GM12892 (cell line): ENCODE measurements at regions not wholly inside any gene's neighbourhood (a gene's known extent, or its start where the extent isn't known, plus 50 kb on each side); places are given as distances from the start of the nearest gene placed in this dataset.

Experiments used
- POLR2A ChIP-seq: IDR thresholded peaks from 2 replicates; pipeline ENCODE4 v1.6.1; 2011; ENCODE audit warnings: low read depth, low read length, control low read depth
- TAF1 ChIP-seq: IDR thresholded peaks from 2 replicates; pipeline ENCODE4 v1.6.1; 2011; ENCODE audit warnings: low read depth, mild to moderate bottlenecking, control low read depth, low read length, borderline replicate concordance

DNA sequence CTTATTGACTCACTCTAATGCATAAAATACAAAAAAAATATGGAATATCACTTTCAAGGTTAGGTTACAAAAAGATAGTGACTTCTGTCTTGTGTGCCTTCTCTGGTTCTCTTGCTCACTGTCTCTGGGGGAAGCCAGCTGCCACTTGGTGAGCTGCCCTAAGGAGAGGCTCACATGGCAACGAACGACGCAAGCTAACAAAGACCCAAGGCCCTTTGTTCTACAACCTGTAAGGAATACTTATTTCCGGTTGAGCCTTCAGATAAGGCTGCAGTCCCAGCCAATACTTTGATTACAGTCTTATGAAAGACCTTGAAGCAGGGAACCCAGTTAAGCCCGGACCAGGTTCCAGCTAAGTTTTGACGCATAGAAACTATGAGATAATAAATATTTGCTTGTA lies 242.4 kb upstream of the TBX3 start:
- no peak for TF ChIP-seq POLR2A
- TF ChIP-seq TAF1: no peak
